ENCODE measurements at regions not wholly inside any gene's neighbourhood (a gene's known extent, or its start where the extent isn't known, plus 50 kb on each side); places are given as distances from the start of the nearest gene placed in this dataset.

DNA sequence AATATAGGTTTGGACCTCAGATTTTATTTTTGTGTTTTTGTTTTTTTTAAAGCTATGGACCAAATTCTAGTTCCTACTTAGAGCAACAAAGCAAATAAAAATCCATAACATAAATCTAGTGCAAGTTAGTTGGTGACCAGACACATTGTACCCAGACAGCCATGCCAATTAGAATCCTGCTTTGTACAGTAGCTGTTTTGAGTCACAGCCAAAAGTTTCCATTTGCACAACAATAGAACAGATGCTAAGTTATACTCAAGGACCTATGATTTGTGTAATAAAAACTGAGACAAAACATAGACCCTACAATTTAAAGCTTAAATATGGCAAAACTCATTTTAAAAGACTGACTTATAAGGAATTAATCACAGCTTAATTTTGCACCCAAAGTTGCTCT lies 513.1 kb upstream of the CBLB start:
- Histone ChIP-seq H3K27me3 (no peaks in the 10 kb centered on the region), H3K4me1 (no peaks in the 10 kb centered on the region), H3K27ac (no peak overlapping the region), H3K36me3 (no peaks in the 10 kb centered on the region), H3K9me3 (no peaks in the 10 kb centered on the region), H3K4me3 (no peak overlapping the region), H3K9ac (ENCODE audit: low read depth in 2 of 2, low read length in 2 of 2) (no peak overlapping the region)
- TF ChIP-seq CTCF (IDR thresholded peaks at IDR 0.05), result no peak
- intact Hi-C loops (cut with DNase I), result no loop called here
- no peak for DNase-seq

- H3K9ac ChIP-seq (ENCODE audit: low read depth in 2 of 2, low read length in 2 of 2), result no peak overlapping the region
- DNase-seq, result no peak
- no peaks in the 10 kb centered on the region for H3K36me3 ChIP-seq
- no peaks in the 10 kb centered on the region for H3K9me3 ChIP-seq
- intact Hi-C loops (cut with DNase I), result no loop called here
- H3K4me3 ChIP-seq, result no peak overlapping the region
- no peak overlapping the region for H3K27ac ChIP-seq
- no peaks in the 10 kb centered on the region for H3K4me1 ChIP-seq
- no peak for TF ChIP-seq CTCF (IDR thresholded peaks at IDR 0.05)
- no peaks in the 10 kb centered on the region for H3K27me3 ChIP-seq
Observed at GRCh38 chr3:106386050-106386449, 517.2 kb upstream of the CBLB start.

GRCh38 chr3:106392915-106393314 lies 524.1 kb upstream of the CBLB start:
- no peaks in the 10 kb centered on the region for H3K9me3 ChIP-seq
- intact Hi-C loops (cut with DNase I), result no loop called here
- no peak overlapping the region for H3K4me3 ChIP-seq
- H3K27ac ChIP-seq, result no peak overlapping the region
- H3K27me3 ChIP-seq, result no peaks in the 10 kb centered on the region
- no peaks in the 10 kb centered on the region for H3K4me1 ChIP-seq
- H3K9ac ChIP-seq (ENCODE audit: low read depth in 2 of 2, low read length in 2 of 2), result no peak overlapping the region
- H3K36me3 ChIP-seq, result no peaks in the 10 kb centered on the region
- DNase-seq, result no peak
- no peak for TF ChIP-seq CTCF (IDR thresholded peaks at IDR 0.05)

DNA sequence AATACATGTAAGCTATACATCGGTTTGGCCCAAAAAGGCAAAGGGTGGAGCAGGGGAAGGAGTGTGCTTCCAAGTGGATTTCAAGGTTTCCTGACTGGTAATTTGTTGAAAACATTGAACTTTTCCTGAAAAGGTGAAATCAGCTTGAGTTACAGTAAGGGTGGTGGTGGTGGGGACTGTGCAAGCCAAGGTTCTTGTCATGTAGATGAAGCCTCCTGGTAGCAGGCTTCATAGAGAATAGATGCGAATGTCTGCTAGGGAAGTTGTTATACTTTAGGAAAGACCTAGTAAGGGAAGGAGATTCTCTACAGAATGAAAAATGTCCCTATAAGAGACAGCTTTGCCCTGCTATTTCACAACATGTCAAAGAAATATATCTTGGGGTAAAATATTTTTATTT lies 528.2 kb upstream of the CBLB start:
- Histone ChIP-seq H3K9ac (ENCODE audit: low read depth in 2 of 2, low read length in 2 of 2) (no peak overlapping the region), H3K27ac (no peak overlapping the region), H3K27me3 (no peaks in the 10 kb centered on the region), H3K4me3 (no peak overlapping the region), H3K4me1 (no peaks in the 10 kb centered on the region), H3K36me3 (no peaks in the 10 kb centered on the region), H3K9me3 (no peaks in the 10 kb centered on the region)
- no peak for TF ChIP-seq CTCF (IDR thresholded peaks at IDR 0.05)
- DNase-seq, result no peak
- intact Hi-C loops (cut with DNase I), result no loop called here

- H3K27ac ChIP-seq, result no peak overlapping the region
- no peaks in the 10 kb centered on the region for H3K27me3 ChIP-seq
- H3K9me3 ChIP-seq, result no peaks in the 10 kb centered on the region
- H3K4me1 ChIP-seq, result no peaks in the 10 kb centered on the region
- intact Hi-C loops (cut with DNase I), result no loop called here
- no peak for TF ChIP-seq CTCF (IDR thresholded peaks at IDR 0.05)
- H3K4me3 ChIP-seq, result no peak overlapping the region
- no peaks in the 10 kb centered on the region for H3K36me3 ChIP-seq
- no peak overlapping the region for H3K9ac ChIP-seq (ENCODE audit: low read depth in 2 of 2, low read length in 2 of 2)
- DNase-seq, result no peak
Observed at GRCh38 chr3:106398891-106399600, 530.2 kb upstream of the CBLB start.

Measured in colonic mucosa (tissue), 4 donors.